Retinal pigment epithelial cell (primary cell): ENCODE measurements at regions not wholly inside any gene's neighbourhood (a gene's known extent, or its start where the extent isn't known, plus 50 kb on each side); places are given as distances from the start of the nearest gene placed in this dataset.

ENCODE experiments used
- DNase-seq: peaks from one replicate; pipeline ENCODE4 v3.0.0-alpha.2; 2010; ENCODE audit warnings: low read depth
- H3K4me3 ChIP-seq: 2 replicates; pipeline ENCODE4 v1.5.1; 2011; ENCODE audit warnings: mild to moderate bottlenecking, low read length, control low read depth, moderate library complexity
- CTCF ChIP-seq: conservative IDR thresholded peaks from 2 replicates; pipeline ENCODE4 v1.5.1; 2011; ENCODE audit warnings: low read depth, low read length, control low read depth, inconsistent platforms

- no peak for DNase-seq
- no peak for TF ChIP-seq CTCF
- no peak overlapping the region for H3K4me3 ChIP-seq
These were observed 207.1 kb downstream of the RAD51AP2 start for GRCh38 chr2:17311106-17311619.

GRCh38 chr2:17309741-17310339 lies 208.4 kb downstream of the RAD51AP2 start:
- H3K4me3 ChIP-seq: no peak overlapping the region
- TF ChIP-seq CTCF: peak; percentile 85
- DNase-seq: peak; percentile 39

- DNase-seq: no peak
- H3K4me3 ChIP-seq: no peak overlapping the region
- no peak for TF ChIP-seq CTCF
These were observed 209.1 kb downstream of the RAD51AP2 start for GRCh38 chr2:17309181-17309580.

- no peak overlapping the region for H3K4me3 ChIP-seq
- no peak for DNase-seq
- TF ChIP-seq CTCF: no peak
These were observed 211.5 kb downstream of the RAD51AP2 start for GRCh38 chr2:17306706-17307105.

- H3K4me3 ChIP-seq: no peak overlapping the region
- no peak for DNase-seq
- TF ChIP-seq CTCF: no peak
These were observed 212.0 kb downstream of the RAD51AP2 start for GRCh38 chr2:17306219-17306618.

GRCh38 chr2:17303521-17303920 lies 214.7 kb downstream of the RAD51AP2 start:
- H3K4me3 ChIP-seq: no peak overlapping the region
- DNase-seq: no peak
- TF ChIP-seq CTCF: no peak

- H3K4me3 ChIP-seq: no peak overlapping the region
- peak; percentile 56 for DNase-seq
- no peak for TF ChIP-seq CTCF
These were observed 215.2 kb downstream of the RAD51AP2 start for GRCh38 chr2:17303054-17303453.
